ENCODE measurements at regions not wholly inside any gene's neighbourhood (a gene's known extent, or its start where the extent isn't known, plus 50 kb on each side); places are given as distances from the start of the nearest gene placed in this dataset.

DNA sequence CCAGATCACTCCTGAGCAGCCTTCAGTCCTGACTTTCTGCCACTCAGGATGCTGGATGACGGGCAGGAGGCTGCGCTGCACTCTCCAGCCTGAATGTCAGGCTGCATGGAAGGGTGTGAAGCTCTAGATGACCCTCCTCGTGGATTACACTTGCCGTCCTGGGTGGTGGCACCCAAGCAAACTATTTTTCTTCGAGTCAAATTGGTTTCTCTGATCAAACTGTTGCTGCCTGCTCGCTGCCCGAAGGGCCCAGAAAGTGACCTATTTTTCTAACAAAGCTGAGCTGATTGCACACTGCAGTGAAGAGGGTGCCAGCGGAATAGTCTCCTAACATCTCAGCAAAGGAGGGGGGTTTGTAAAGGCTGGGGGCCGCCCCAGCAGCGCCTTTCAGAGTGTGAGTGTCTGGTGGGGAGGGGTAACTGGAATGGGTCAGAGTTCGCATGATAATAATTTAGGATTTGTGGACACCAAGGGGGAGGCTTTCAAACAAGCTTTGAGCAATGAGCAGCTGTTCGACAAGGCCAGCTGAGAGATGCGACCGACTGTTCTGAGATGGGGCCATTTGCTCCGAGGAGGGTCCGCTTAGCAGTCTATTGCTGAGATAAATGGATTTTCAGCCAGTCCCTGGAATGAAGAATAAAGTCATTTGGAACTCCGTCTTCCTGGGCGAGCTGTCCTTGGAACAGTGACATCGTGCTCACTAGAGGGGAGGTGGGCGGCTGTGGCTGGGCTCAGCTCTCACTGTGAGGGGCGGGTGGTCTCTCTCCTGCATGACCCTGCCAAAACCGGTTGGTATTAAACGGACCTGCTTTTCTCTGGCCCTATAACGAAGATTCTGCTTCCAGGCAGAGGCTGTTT, 537.6 kb downstream of the BRD1 start:
- TF ChIP-seq CTCF (IDR thresholded peaks at IDR 0.05; ENCODE audit: control insufficient read depth, extremely low read depth, insufficient read depth) = no peak
- DNase-seq (ENCODE audit: low read depth) = no peak
- H3K4me3 ChIP-seq (ENCODE audit: low read depth, low read length) = no peak overlapping the region

DNA sequence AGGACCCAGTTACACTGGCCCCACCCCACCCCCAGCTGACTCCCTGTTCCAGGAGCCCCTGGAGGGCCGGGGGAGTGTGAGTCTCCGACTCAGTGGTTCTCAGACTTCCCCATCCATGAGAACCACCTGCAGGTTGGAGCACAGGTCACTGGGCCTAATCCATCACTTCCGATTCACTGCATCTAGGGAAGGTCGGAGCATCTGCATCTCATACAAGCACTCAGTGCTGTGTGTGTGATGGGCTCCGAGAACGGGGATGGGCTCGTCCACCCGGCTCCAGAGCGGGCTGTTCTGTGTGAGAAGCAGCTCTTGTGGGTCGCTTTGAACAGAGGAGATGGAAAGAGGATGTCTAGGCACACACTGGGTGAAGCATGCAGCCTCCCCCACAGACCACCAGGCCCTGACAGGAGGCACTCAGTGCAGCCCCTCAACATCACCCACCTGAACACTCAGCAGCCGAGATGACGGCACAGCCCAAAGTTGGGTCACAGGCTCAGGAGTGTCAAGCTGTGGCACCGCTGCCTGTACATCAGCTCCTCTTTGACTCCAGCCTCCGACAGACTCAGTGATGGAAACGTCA, 541.4 kb downstream of the BRD1 start:
- no peak for TF ChIP-seq CTCF (IDR thresholded peaks at IDR 0.05; ENCODE audit: control insufficient read depth, extremely low read depth, insufficient read depth)
- H3K4me3 ChIP-seq (ENCODE audit: low read depth, low read length) = no peak overlapping the region
- no peak for DNase-seq (ENCODE audit: low read depth)

DNA sequence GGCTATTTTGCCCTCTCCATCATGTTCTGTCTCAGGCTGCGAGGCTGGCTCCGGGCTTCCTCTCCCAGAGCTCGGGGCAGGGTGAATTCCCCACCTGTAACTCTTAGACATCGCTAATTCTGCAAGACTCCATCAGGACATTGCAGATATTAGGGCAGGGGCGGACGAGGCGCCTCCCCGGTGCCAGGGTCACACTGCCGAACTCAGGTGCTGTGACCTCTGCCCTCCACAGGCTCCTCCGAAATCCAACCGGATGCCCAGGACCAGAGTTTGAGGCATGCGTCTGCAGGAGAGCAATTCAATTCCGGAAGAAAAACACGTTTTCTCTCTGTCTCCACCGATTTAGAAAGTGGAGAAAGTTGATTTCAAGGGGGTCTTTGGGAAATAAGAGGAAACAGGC, 542.7 kb downstream of the BRD1 start:
- DNase-seq (ENCODE audit: low read depth) = no peak
- no peak for TF ChIP-seq CTCF (IDR thresholded peaks at IDR 0.05; ENCODE audit: control insufficient read depth, extremely low read depth, insufficient read depth)
- no peak overlapping the region for H3K4me3 ChIP-seq (ENCODE audit: low read depth, low read length)

GRCh38 chr22:49284056-49284784, 543.5 kb downstream of the BRD1 start:
- DNase-seq (ENCODE audit: low read depth) = no peak
- no peak for TF ChIP-seq CTCF (IDR thresholded peaks at IDR 0.05; ENCODE audit: control insufficient read depth, extremely low read depth, insufficient read depth)
- no peak overlapping the region for H3K4me3 ChIP-seq (ENCODE audit: low read depth, low read length)

DNA sequence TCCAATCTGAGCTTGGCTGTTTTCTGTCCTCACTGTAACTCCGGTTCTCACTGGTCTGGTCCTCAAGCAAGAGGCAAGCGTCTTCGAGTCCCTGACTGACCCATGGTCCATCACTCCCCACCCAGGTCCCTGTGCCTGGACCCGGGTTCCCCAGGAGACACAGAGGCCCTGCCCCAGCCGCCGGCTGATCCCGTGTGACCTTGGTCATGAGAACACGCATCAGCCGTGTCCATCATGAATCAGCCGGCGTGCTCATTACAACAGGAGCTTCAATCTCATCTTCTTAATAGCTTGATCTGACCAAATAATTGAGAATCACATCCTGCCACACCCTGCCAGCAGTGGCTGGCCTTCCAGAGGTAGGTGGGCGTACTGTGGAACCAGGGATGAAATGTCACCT, 545.1 kb downstream of the BRD1 start:
- no peak for TF ChIP-seq CTCF (IDR thresholded peaks at IDR 0.05; ENCODE audit: control insufficient read depth, extremely low read depth, insufficient read depth)
- H3K4me3 ChIP-seq (ENCODE audit: low read depth, low read length) = no peak overlapping the region
- DNase-seq (ENCODE audit: low read depth) = no peak

DNA sequence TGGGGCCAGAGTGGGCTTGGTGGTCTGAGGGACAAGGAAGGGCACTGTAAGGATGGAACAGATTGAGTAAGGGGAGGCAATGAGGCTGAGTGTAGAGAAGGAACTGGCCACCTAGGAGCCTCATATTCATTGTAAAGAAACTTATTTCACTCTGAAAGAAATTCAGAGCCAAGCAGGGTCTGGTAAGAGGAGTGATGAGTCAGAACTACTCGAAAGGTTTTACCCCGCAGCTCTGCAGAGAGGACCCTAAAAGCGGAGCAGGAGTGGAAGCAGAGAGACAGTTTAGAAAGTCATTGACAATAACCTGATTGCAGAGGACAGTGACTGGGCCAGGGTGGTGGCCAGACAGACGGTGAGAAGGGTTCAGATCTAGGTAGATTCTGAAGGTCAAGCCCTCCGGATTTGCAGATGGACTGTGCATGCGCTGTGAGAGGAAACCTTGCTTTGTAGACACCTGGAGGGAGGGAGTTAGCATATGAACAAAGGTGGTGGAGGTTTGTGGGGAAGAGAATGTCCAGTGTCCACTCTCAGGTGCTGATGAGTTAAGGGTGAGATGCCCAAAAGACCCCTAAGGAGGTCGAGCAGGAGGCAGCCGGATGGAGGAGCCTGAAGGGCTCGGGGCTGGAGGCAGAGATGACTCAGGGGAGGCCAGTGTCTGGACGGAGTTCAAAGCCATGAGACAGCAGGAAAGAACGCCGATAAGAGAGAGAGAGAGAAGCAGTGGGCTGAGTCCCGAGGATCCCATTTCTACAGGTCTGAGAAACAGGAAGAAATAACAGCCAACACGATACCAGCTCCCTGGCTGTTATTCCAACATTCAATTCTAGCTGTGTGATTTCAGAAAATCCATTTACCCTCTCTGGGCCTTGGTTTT, 546.0 kb downstream of the BRD1 start:
- H3K4me3 ChIP-seq (ENCODE audit: low read depth, low read length) = no peak overlapping the region
- TF ChIP-seq CTCF (IDR thresholded peaks at IDR 0.05; ENCODE audit: control insufficient read depth, extremely low read depth, insufficient read depth) = no peak
- DNase-seq (ENCODE audit: low read depth) = no peak
